ENCODE measurements at regions not wholly inside any gene's neighbourhood (a gene's known extent, or its start where the extent isn't known, plus 50 kb on each side); places are given as distances from the start of the nearest gene placed in this dataset.
A peak's percentile ranks its signal among the peaks of the same experiment; 100 is the strongest.

DNA sequence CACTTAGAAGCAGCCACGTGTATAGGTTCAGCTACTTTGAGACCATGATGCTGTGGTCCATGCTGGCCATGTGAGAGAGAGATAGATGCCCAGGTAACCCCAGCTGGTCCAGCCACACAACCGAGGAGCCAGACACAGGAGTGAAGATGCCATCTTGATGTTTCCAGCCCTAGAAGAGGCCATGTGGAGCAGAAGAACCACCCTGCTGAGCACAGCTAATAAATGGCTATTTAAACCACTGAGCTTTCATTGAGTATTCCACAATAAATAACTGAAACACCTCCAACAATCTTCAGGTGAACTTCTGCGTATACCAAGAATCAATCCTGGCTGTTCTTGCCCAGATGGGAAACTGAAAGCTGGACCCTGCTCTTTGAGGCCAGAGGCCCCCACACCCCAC, 84.0 kb upstream of the GSC start:
- no peaks in the 10 kb centered on the region for H3K36me3 ChIP-seq
- no peak overlapping the region for H3K27ac ChIP-seq
- H3K4me1 ChIP-seq: peaks cover 0 to 11% (median 5%) of the 10 kb centered on the region in 4 donors
- 89 to 91% (median 90%) methylated on average over 3 of the region's 3 CpGs for WGBS, 5 donors
- intact Hi-C loops (cut with DNase I; ENCODE audit: low total_unique reads): no loop called here
- peaks cover 5 to 14% (median 11%) of the 10 kb centered on the region in 4 donors for H3K9me3 ChIP-seq
- no peak for DNase-seq
- TF ChIP-seq CTCF (IDR thresholded peaks at IDR 0.05): no peak
- no peak for TF ChIP-seq EP300 (IDR thresholded peaks at IDR 0.05)
- no peak for TF ChIP-seq POLR2AphosphoS5 (IDR thresholded peaks at IDR 0.05)
- TF ChIP-seq POLR2A (IDR thresholded peaks at IDR 0.05): no peak
- H3K27me3 ChIP-seq: no peaks in the 10 kb centered on the region
- H3K4me3 ChIP-seq: no peak overlapping the region

- no peak overlapping the region for H3K4me3 ChIP-seq
- WGBS, 5 donors: 33 to 55% (median 44%) methylated on average over 16 of the region's 16 CpGs
- no peaks in the 10 kb centered on the region for H3K36me3 ChIP-seq
- TF ChIP-seq POLR2A (IDR thresholded peaks at IDR 0.05) (no peak), CTCF (IDR thresholded peaks at IDR 0.05) (no peak), POLR2AphosphoS5 (IDR thresholded peaks at IDR 0.05) (no peak), EP300 (IDR thresholded peaks at IDR 0.05) (no peak)
- DNase-seq: peak; percentile 35 to 41
- intact Hi-C loops (cut with DNase I; ENCODE audit: low total_unique reads): no loop called here
- peaks cover 0 to 11% (median 5%) of the 10 kb centered on the region in 4 donors for H3K4me1 ChIP-seq
- no peak overlapping the region for H3K27ac ChIP-seq
- H3K9me3 ChIP-seq: peaks cover 5 to 14% (median 11%) of the 10 kb centered on the region in 4 donors
- no peaks in the 10 kb centered on the region for H3K27me3 ChIP-seq
Observed at GRCh38 chr14:94850309-94851211, 80.6 kb upstream of the GSC start.

GRCh38 chr14:94844593-94845152, 74.8 kb upstream of the GSC start:
- TF ChIP-seq CTCF (IDR thresholded peaks at IDR 0.05) (no peak), POLR2AphosphoS5 (IDR thresholded peaks at IDR 0.05) (no peak), EP300 (IDR thresholded peaks at IDR 0.05) (no peak), POLR2A (IDR thresholded peaks at IDR 0.05) (no peak)
- no peaks in the 10 kb centered on the region for H3K36me3 ChIP-seq
- no peak overlapping the region for H3K4me3 ChIP-seq
- H3K9me3 ChIP-seq: no peaks in the 10 kb centered on the region
- no peaks in the 10 kb centered on the region for H3K27me3 ChIP-seq
- intact Hi-C loops (cut with DNase I; ENCODE audit: low total_unique reads): no loop called here
- no peak overlapping the region for H3K27ac ChIP-seq
- peak in 1 of 2 donors; percentile 18 for DNase-seq
- WGBS, 5 donors: 71 to 78% (median 73%) methylated on average over 9 to 10 of the region's 10 CpGs
- no peaks in the 10 kb centered on the region for H3K4me1 ChIP-seq

GRCh38 chr14:94840467-94840866, 70.6 kb upstream of the GSC start:
- Histone ChIP-seq H3K36me3 (no peaks in the 10 kb centered on the region), H3K9me3 (peaks cover 0 to under 1% (median 0%) of the 10 kb centered on the region in 4 donors), H3K27ac (no peak overlapping the region), H3K4me3 (no peak overlapping the region), H3K27me3 (no peaks in the 10 kb centered on the region), H3K4me1 (no peaks in the 10 kb centered on the region)
- intact Hi-C loops (cut with DNase I; ENCODE audit: low total_unique reads): no loop called here
- TF ChIP-seq EP300 (IDR thresholded peaks at IDR 0.05) (no peak), POLR2AphosphoS5 (IDR thresholded peaks at IDR 0.05) (no peak), CTCF (IDR thresholded peaks at IDR 0.05) (no peak), POLR2A (IDR thresholded peaks at IDR 0.05) (no peak)
- no peak for DNase-seq
- WGBS, 5 donors: 79 to 95% (median 90%) methylated on average over 6 of the region's 6 CpGs
